ENCODE measurements at regions not wholly inside any gene's neighbourhood (a gene's known extent, or its start where the extent isn't known, plus 50 kb on each side); places are given as distances from the start of the nearest gene placed in this dataset.
"Not testable (repeated sequence)": the region's sequence is repeated elsewhere in the genome, so short reads cannot be mapped to it uniquely, and the experiment has no call there.

- DNase-seq (ENCODE audit: extremely low read depth, low read depth): no peak
- no peak overlapping the region for H3K4me3 ChIP-seq (replicated peaks; ENCODE audit: low read depth, low read length)
- no peak for TF ChIP-seq CTCF (IDR thresholded peaks at IDR 0.05; ENCODE audit: low read depth, low read length, missing control alignments)
Measured at GRCh38 chr14:71799841-71800240, 132.4 kb upstream of the RGS6 start.

- TF ChIP-seq CTCF (IDR thresholded peaks at IDR 0.05; ENCODE audit: low read depth, low read length, missing control alignments): no peak
- DNase-seq (ENCODE audit: extremely low read depth, low read depth): no peak
Measured at GRCh38 chr14:71800878-71801277, 131.4 kb upstream of the RGS6 start.

GRCh38 chr14:71803539-71804260 lies 128.5 kb upstream of the RGS6 start:
- TF ChIP-seq CTCF (IDR thresholded peaks at IDR 0.05; ENCODE audit: low read depth, low read length, missing control alignments): no peak
- DNase-seq (ENCODE audit: extremely low read depth, low read depth): peak; percentile 5
- H3K4me3 ChIP-seq (replicated peaks; ENCODE audit: low read depth, low read length): no peak overlapping the region

More at GRCh38 chr14:71800878-71801277, 131.4 kb upstream of the RGS6 start:
- no peak overlapping the region for H3K4me3 ChIP-seq (replicated peaks; ENCODE audit: low read depth, low read length)

- no peak for DNase-seq (ENCODE audit: extremely low read depth, low read depth)
Measured at GRCh38 chr14:71804992-71805391, 127.2 kb upstream of the RGS6 start.

GRCh38 chr14:71807049-71807448 lies 125.2 kb upstream of the RGS6 start:
- not testable (repeated sequence) for DNase-seq (ENCODE audit: extremely low read depth, low read depth)

More at GRCh38 chr14:71804992-71805391, 127.2 kb upstream of the RGS6 start:
- TF ChIP-seq CTCF (IDR thresholded peaks at IDR 0.05; ENCODE audit: low read depth, low read length, missing control alignments): no peak
- no peak overlapping the region for H3K4me3 ChIP-seq (replicated peaks; ENCODE audit: low read depth, low read length)

GRCh38 chr14:71810800-71811199 lies 121.4 kb upstream of the RGS6 start:
- not testable (repeated sequence) for H3K4me3 ChIP-seq (replicated peaks; ENCODE audit: low read depth, low read length); DNase-seq (ENCODE audit: extremely low read depth, low read depth)

More at GRCh38 chr14:71807049-71807448, 125.2 kb upstream of the RGS6 start:
- not testable (repeated sequence) for H3K4me3 ChIP-seq (replicated peaks; ENCODE audit: low read depth, low read length)

- TF ChIP-seq CTCF (IDR thresholded peaks at IDR 0.05; ENCODE audit: low read depth, low read length, missing control alignments): no peak
- no peak overlapping the region for H3K4me3 ChIP-seq (replicated peaks; ENCODE audit: low read depth, low read length)
- no peak for DNase-seq (ENCODE audit: extremely low read depth, low read depth)
Measured at GRCh38 chr14:71812693-71813092, 119.5 kb upstream of the RGS6 start.

- no peak overlapping the region for H3K4me3 ChIP-seq (replicated peaks; ENCODE audit: low read depth, low read length)
- TF ChIP-seq CTCF (IDR thresholded peaks at IDR 0.05; ENCODE audit: low read depth, low read length, missing control alignments): no peak
- no peak for DNase-seq (ENCODE audit: extremely low read depth, low read depth)
Measured at GRCh38 chr14:71815110-71815509, 117.1 kb upstream of the RGS6 start.

All from HFF-Myc (cell line).